GM12864 (cell line): ENCODE measurements at regions not wholly inside any gene's neighbourhood (a gene's known extent, or its start where the extent isn't known, plus 50 kb on each side); places are given as distances from the start of the nearest gene placed in this dataset.

Experiments used
- DNase-seq: peaks from one replicate; pipeline ENCODE4 v3.0.0-alpha.2; 2011; ENCODE audit warnings: low read depth
- H3K4me3 ChIP-seq: 2 replicates; pipeline ENCODE4 v1.5.1; 2011; ENCODE audit warnings: mild to moderate bottlenecking, low read depth, low read length, control low read depth
- TF ChIP-seq, protein P1 (sequence below): IDR thresholded peaks from 2 replicates; pipeline ENCODE4 v1.5.1; 2011; ENCODE audit warnings: low read depth, mild to moderate bottlenecking, moderate library complexity, low read length, control low read depth, inconsistent platforms; ENCODE audit errors: missing control alignments

DNA sequence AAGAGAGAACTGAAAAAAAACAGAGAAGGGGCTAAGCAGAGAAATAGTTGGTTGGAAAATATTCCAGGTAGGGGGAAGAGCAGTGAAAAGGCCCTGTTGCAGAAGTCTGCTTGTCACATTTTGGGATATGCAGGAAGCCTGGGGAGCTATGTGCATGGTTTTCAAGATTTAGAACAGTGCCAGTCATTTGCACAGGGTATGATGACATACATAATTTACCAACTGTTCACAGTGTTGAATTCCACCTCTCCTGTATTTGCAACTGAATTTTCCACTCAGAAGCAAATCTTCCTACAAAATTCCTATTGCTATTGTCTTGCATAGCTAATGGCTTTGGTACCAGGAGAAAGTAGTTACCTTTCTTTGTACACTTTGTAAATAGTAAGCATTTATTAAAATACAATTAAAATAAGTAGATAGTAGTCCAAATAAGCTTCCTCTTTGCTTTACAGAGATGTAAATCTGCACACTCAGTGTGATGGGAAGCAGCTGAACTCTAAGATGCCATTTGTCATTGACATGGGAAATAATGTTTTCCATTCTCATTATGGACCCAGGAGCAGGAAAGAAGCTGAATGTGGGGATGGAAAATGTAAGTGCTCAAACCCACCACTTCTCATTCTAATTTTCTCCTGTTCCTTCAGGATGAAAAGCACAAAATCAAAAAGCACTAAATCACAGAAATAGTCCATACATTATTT lies 177.4 kb downstream of the BTG1 start:
- no peak for DNase-seq

DNA sequence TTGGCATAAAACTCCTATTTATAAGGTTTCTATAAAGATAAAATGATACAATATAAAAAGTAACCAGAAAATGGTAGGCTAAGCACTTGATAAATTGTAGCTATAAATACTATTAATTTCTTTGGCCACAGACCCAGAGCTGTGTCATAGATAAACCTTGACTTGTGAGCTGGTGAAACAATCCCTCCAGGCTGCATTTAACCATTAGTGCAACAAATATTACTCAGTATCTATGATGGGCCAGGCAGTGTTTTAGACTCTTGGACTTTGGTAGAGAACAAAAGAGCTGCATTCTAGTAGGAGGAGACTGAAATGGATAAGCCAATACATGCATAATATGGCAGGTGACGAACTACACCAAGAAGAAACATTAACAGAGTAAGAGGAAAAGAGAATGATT lies 178.1 kb downstream of the BTG1 start:
- no peak for DNase-seq
- H3K4me3 ChIP-seq, result no peak overlapping the region
- TF ChIP-seq, protein P1, sequence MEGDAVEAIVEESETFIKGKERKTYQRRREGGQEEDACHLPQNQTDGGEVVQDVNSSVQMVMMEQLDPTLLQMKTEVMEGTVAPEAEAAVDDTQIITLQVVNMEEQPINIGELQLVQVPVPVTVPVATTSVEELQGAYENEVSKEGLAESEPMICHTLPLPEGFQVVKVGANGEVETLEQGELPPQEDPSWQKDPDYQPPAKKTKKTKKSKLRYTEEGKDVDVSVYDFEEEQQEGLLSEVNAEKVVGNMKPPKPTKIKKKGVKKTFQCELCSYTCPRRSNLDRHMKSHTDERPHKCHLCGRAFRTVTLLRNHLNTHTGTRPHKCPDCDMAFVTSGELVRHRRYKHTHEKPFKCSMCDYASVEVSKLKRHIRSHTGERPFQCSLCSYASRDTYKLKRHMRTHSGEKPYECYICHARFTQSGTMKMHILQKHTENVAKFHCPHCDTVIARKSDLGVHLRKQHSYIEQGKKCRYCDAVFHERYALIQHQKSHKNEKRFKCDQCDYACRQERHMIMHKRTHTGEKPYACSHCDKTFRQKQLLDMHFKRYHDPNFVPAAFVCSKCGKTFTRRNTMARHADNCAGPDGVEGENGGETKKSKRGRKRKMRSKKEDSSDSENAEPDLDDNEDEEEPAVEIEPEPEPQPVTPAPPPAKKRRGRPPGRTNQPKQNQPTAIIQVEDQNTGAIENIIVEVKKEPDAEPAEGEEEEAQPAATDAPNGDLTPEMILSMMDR, result no peak

More for the DNA sequence above, 177.4 kb downstream of the BTG1 start:
- no peak overlapping the region for H3K4me3 ChIP-seq
- TF ChIP-seq, protein P1, result no peak

- DNase-seq, result no peak
- no peak overlapping the region for H3K4me3 ChIP-seq
- TF ChIP-seq, protein P1, result no peak
These were observed 179.9 kb downstream of the BTG1 start for GRCh38 chr12:91965781-91966180.

GRCh38 chr12:91964501-91964900 lies 181.1 kb downstream of the BTG1 start:
- no peak overlapping the region for H3K4me3 ChIP-seq
- DNase-seq, result no peak
- TF ChIP-seq, protein P1, result no peak

GRCh38 chr12:91959220-91959619 lies 186.4 kb downstream of the BTG1 start:
- H3K4me3 ChIP-seq, result no peak overlapping the region
- no peak for DNase-seq
- TF ChIP-seq, protein P1, result no peak

- TF ChIP-seq, protein P1, result no peak
- no peak for DNase-seq
- no peak overlapping the region for H3K4me3 ChIP-seq
These were observed 186.8 kb downstream of the BTG1 start for GRCh38 chr12:91958816-91959215.

DNA sequence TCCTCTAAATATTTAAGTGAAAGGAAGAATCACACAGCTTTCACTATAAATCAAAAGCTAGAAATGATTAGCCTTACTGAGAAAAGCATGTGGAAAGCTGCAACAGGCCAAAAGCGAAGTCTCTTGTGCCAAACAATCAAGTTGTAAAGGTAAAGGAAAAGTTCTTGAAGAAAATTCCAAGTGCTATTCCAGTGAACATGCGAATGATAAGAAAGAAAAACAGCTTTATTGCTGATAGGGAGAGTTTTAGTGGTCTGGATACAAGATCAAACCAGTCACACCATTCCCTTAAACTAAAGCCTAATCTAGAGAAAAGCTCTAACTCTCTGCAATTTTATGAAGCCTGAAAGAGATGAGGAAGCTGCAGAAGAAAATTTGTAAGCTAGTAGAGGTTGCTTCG lies 190.9 kb downstream of the BTG1 start:
- DNase-seq, result no peak
- H3K4me3 ChIP-seq, result no peak overlapping the region
- TF ChIP-seq, protein P1, result no peak
